A673 (cell line): ENCODE measurements at regions not wholly inside any gene's neighbourhood (a gene's known extent, or its start where the extent isn't known, plus 50 kb on each side); places are given as distances from the start of the nearest gene placed in this dataset.
A peak's percentile ranks its signal among the peaks of the same experiment; 100 is the strongest.

Experiments used
- BruUV-seq: library from RNA; stranded (reverse); fragments of 400-500 nt; replicated peaks from 2 replicates; lab custom pipeline; 2021; lab: Mats Ljungman, UMichigan
- CTCF ChIA-PET: fragments of 300-600 bp; sonication (Branson Sonifier 250); formaldehyde crosslinking; loops from one replicate; lab custom pipeline; 2022; ENCODE audit warnings: antibody characterized with exemption; lab: Charles Lee
- POLR2A ChIA-PET: fragments of 300-600 bp; sonication (Branson Sonifier 250); formaldehyde crosslinking; loops from one replicate; lab custom pipeline; 2022; ENCODE audit warnings: antibody characterized with exemption; ENCODE audit not compliant: low non-redundant PET; lab: Charles Lee
- DNase-seq: peaks from one replicate; pipeline ENCODE4 v3.0.0-alpha.2; 2015; ENCODE audit warnings: low spot score
- H3K27ac ChIP-seq: fragments of 200-600 bp; sonication (generic); 2 replicates; pipeline ENCODE4 v1.5.1; 2016; ENCODE audit warnings: mixed run types, low read depth, mild to moderate bottlenecking, mixed read lengths, antibody characterized with exemption, low read length; ENCODE audit not compliant: poor library complexity, severe bottlenecking
- H3K27me3 ChIP-seq: fragments of 200-600 bp; sonication (generic); replicated peaks from 2 replicates; pipeline ENCODE4 v1.6.1; 2017; ENCODE audit warnings: mixed run types, low read depth, mild to moderate bottlenecking, mixed read lengths, antibody characterized with exemption, low read length; ENCODE audit not compliant: insufficient read depth, poor library complexity
- H3K36me3 ChIP-seq: fragments of 200-600 bp; sonication (generic); 2 replicates; pipeline ENCODE4 v1.6.1; 2016; ENCODE audit warnings: mixed run types, mild to moderate bottlenecking, mixed read lengths, antibody characterized with exemption, low read length; ENCODE audit not compliant: insufficient read depth, poor library complexity, severe bottlenecking
- H3K4me1 ChIP-seq: fragments of 200-600 bp; sonication (generic); 2 replicates; pipeline ENCODE4 v1.6.1; 2017; ENCODE audit warnings: mixed run types, mild to moderate bottlenecking, mixed read lengths, antibody characterized with exemption, low read length; ENCODE audit not compliant: insufficient read depth, poor library complexity, severe bottlenecking
- H3K4me3 ChIP-seq: fragments of 200-600 bp; sonication (generic); 2 replicates; pipeline ENCODE4 v1.5.1; 2016; ENCODE audit warnings: low read depth, mixed run types, mild to moderate bottlenecking, mixed read lengths, low read length; ENCODE audit not compliant: poor library complexity, severe bottlenecking
- H3K9me3 ChIP-seq: fragments of 200-600 bp; sonication (generic); 2 replicates; pipeline ENCODE4 v1.6.1; 2016; ENCODE audit warnings: mixed run types, low read depth, mild to moderate bottlenecking, mixed read lengths, antibody characterized with exemption, low read length; ENCODE audit not compliant: poor library complexity, severe bottlenecking
- CTCF ChIP-seq: fragments of 300-800, 200-600 bp; sonication (generic); conservative IDR thresholded peaks from 2 replicates; pipeline ENCODE4 v1.5.1; 2017; ENCODE audit warnings: low read depth, mild to moderate bottlenecking, antibody characterized with exemption, low read length, moderate library complexity, mixed read lengths
- EZH2 ChIP-seq: fragments of 200-600 bp; sonication (generic); IDR thresholded peaks from 2 replicates; pipeline ENCODE4 v1.6.1; 2017; ENCODE audit warnings: borderline replicate concordance, low read depth, mild to moderate bottlenecking, mixed read lengths, antibody characterized with exemption, low read length; ENCODE audit not compliant: poor library complexity, severe bottlenecking
- intact Hi-C: fragments of 100-400 bp; cut with micrococcal nuclease; formaldehyde crosslinking; loops from one replicate; pipeline ENCODE4 v1.10.0; 2022; ENCODE audit not compliant: unreplicated experiment

GRCh38 chr20:22260506-22260905 lies 323.9 kb downstream of the FOXA2 start:
- TF ChIP-seq EZH2 (no peak), CTCF (no peak)
- BruUV-seq = no TSS peak
- H3K4me1 ChIP-seq = no peaks in the 10 kb centered on the region
- POLR2A ChIA-PET = no interaction called here
- H3K4me3 ChIP-seq = no peak overlapping the region
- peaks cover 33% of the 10 kb centered on the region for H3K27me3 ChIP-seq
- DNase-seq = no peak
- intact Hi-C loops = no loop called here
- H3K27ac ChIP-seq = no peak overlapping the region
- CTCF ChIA-PET = no interaction called here
- no peaks in the 10 kb centered on the region for H3K36me3 ChIP-seq
- H3K9me3 ChIP-seq = no peaks in the 10 kb centered on the region

- DNase-seq = no peak
- Histone ChIP-seq H3K36me3 (no peaks in the 10 kb centered on the region), H3K4me1 (no peaks in the 10 kb centered on the region), H3K9me3 (no peaks in the 10 kb centered on the region), H3K27ac (no peak overlapping the region), H3K4me3 (no peak overlapping the region), H3K27me3 (peaks cover 20% of the 10 kb centered on the region)
- CTCF ChIA-PET = no interaction called here
- no peak for TF ChIP-seq CTCF
- POLR2A ChIA-PET = no interaction called here
- intact Hi-C loops = no loop called here
- BruUV-seq = no TSS peak
Observed at GRCh38 chr20:22257912-22258311, 326.5 kb downstream of the FOXA2 start.

- no peaks in the 10 kb centered on the region for H3K9me3 ChIP-seq
- POLR2A ChIA-PET = no interaction called here
- CTCF ChIA-PET = no interaction called here
- TF ChIP-seq CTCF (peak; percentile 69), EZH2 (no peak)
- no peak overlapping the region for H3K4me3 ChIP-seq
- no peak overlapping the region for H3K27ac ChIP-seq
- no peaks in the 10 kb centered on the region for H3K4me1 ChIP-seq
- no TSS peak for BruUV-seq
- DNase-seq = peak; percentile 29
- H3K27me3 ChIP-seq = peaks cover 4% of the 10 kb centered on the region
- intact Hi-C loops = loop anchor here (5.0 to 10.0 kb wide), 2 partner anchors 433 to 531 kb away; no protein-coding TSS in a partner anchor
- no peaks in the 10 kb centered on the region for H3K36me3 ChIP-seq
Observed at GRCh38 chr20:22248051-22248667, 336.2 kb downstream of the FOXA2 start.
